ENCODE measurements at regions not wholly inside any gene's neighbourhood (a gene's known extent, or its start where the extent isn't known, plus 50 kb on each side); places are given as distances from the start of the nearest gene placed in this dataset. TPM values are rescaled to one million over a fixed set of nuclear protein-coding genes. Genes with fewer than 3 reads are reported as not detected.

- no peak for DNase-seq
- intact Hi-C loops (cut with DNase I): no loop called here
- no peak overlapping the region for H3K27ac ChIP-seq
- no peak overlapping the region for H3K4me3 ChIP-seq
- H3K4me1 ChIP-seq (ENCODE audit: insufficient read depth): no peaks in the 10 kb centered on the region
- no peaks in the 10 kb centered on the region for H3K36me3 ChIP-seq
- 78 to 96% (median 83%) methylated on average over 1 of the region's 1 CpG for WGBS, 3 donors
- H3K27me3 ChIP-seq: no peaks in the 10 kb centered on the region
- TF ChIP-seq EP300 (IDR thresholded peaks at IDR 0.05): no peak
- TF ChIP-seq POLR2A (IDR thresholded peaks at IDR 0.05): no peak
- no peak for TF ChIP-seq CTCF (IDR thresholded peaks at IDR 0.05)
- no peaks in the 10 kb centered on the region for H3K9me3 ChIP-seq
Measured at GRCh38 chr15:25931851-25932250, 68.7 kb upstream of the ATP10A start.

GRCh38 chr15:25930931-25931330 is 67.8 kb upstream of the ATP10A start:
- H3K27ac ChIP-seq: no peak overlapping the region
- DNase-seq: no peak
- H3K4me3 ChIP-seq: no peak overlapping the region
- 85 to 100% (median 89%) methylated on average over 2 of the region's 2 CpGs for WGBS, 3 donors
- intact Hi-C loops (cut with DNase I): no loop called here
- no peaks in the 10 kb centered on the region for H3K4me1 ChIP-seq (ENCODE audit: insufficient read depth)
- H3K36me3 ChIP-seq: no peaks in the 10 kb centered on the region
- H3K9me3 ChIP-seq: no peaks in the 10 kb centered on the region
- no peaks in the 10 kb centered on the region for H3K27me3 ChIP-seq
- no peak for TF ChIP-seq POLR2A (IDR thresholded peaks at IDR 0.05)
- no peak for TF ChIP-seq CTCF (IDR thresholded peaks at IDR 0.05)
- no peak for TF ChIP-seq EP300 (IDR thresholded peaks at IDR 0.05)

Small RNA genes lying in the stretch of these regions (small RNA-seq; reads per million reads assigned to genes)
- not detected for gene RF00554
